ENCODE measurements at regions not wholly inside any gene's neighbourhood (a gene's known extent, or its start where the extent isn't known, plus 50 kb on each side); places are given as distances from the start of the nearest gene placed in this dataset.
"Not testable (repeated sequence)": the region's sequence is repeated elsewhere in the genome, so short reads cannot be mapped to it uniquely, and the experiment has no call there.

GRCh38 chr1:83435336-83435735 lies 563.6 kb downstream of the TTLL7 start:
- WGBS, 2 donors (ENCODE audit: extremely low coverage in 2 of 2, insufficient read length in 2 of 2, insufficient replicate concordance in 1 of 2) = no CpG with 5 or more reads among the region's 2 CpGs
- not testable (repeated sequence) for H3K23ac ChIP-seq (ENCODE audit: low read depth, low read length, poor library complexity); H2BK120ac ChIP-seq (ENCODE audit: low read depth, low read length); H3K18ac ChIP-seq (ENCODE audit: low read length); H2AFZ ChIP-seq (ENCODE audit: low read length); H3K4me2 ChIP-seq (ENCODE audit: insufficient read depth, low read length, poor library complexity, severe bottlenecking); H3K4ac ChIP-seq (ENCODE audit: low read length); H3K4me1 ChIP-seq (ENCODE audit: control insufficient read depth in 2 of 2, insufficient read depth in 1 of 2, low read depth in 1 of 2, low read length in 2 of 2); H2BK15ac ChIP-seq (ENCODE audit: low read length); H3K9ac ChIP-seq (ENCODE audit: low read depth, low read length, poor library complexity); H2AK5ac ChIP-seq (ENCODE audit: low read depth, low read length); H4K8ac ChIP-seq (ENCODE audit: low read depth, low read length); H3K36me3 ChIP-seq (replicated peaks in 1 of 2; ENCODE audit: control insufficient read depth in 2 of 2, insufficient read depth in 2 of 2, low read length in 2 of 2); H3K79me1 ChIP-seq (ENCODE audit: low read depth, low read length); H3K9me3 ChIP-seq (replicated peaks in 1 of 2; ENCODE audit: control insufficient read depth in 2 of 2, insufficient read depth in 1 of 2, low read depth in 1 of 2, low read length in 2 of 2); H3K14ac ChIP-seq (ENCODE audit: low read length); H4K91ac ChIP-seq (ENCODE audit: low read depth, low read length, poor library complexity); H3K27me3 ChIP-seq (ENCODE audit: control insufficient read depth in 3 of 3, insufficient read depth in 3 of 3, low read depth in 1 of 3, low read length in 3 of 3); H3K4me3 ChIP-seq (ENCODE audit: low read length in 2 of 2); H2BK12ac ChIP-seq (ENCODE audit: low read length); H2BK5ac ChIP-seq (ENCODE audit: low read length); DNase-seq (ENCODE audit: low spot score); H3K27ac ChIP-seq (replicated peaks; ENCODE audit: low read length)

- not testable (repeated sequence) for H3K9me3 ChIP-seq (replicated peaks in 1 of 2; ENCODE audit: control insufficient read depth in 2 of 2, insufficient read depth in 1 of 2, low read depth in 1 of 2, low read length in 2 of 2); H3K4me3 ChIP-seq (ENCODE audit: low read length in 2 of 2); H3K4me1 ChIP-seq (ENCODE audit: control insufficient read depth in 2 of 2, insufficient read depth in 1 of 2, low read depth in 1 of 2, low read length in 2 of 2); H3K23ac ChIP-seq (ENCODE audit: low read depth, low read length, poor library complexity); H3K14ac ChIP-seq (ENCODE audit: low read length); H3K79me1 ChIP-seq (ENCODE audit: low read depth, low read length); H3K4me2 ChIP-seq (ENCODE audit: insufficient read depth, low read length, poor library complexity, severe bottlenecking); H2BK15ac ChIP-seq (ENCODE audit: low read length); H3K9ac ChIP-seq (ENCODE audit: low read depth, low read length, poor library complexity); DNase-seq (ENCODE audit: low spot score); H4K91ac ChIP-seq (ENCODE audit: low read depth, low read length, poor library complexity); H3K36me3 ChIP-seq (replicated peaks in 1 of 2; ENCODE audit: control insufficient read depth in 2 of 2, insufficient read depth in 2 of 2, low read length in 2 of 2); H4K8ac ChIP-seq (ENCODE audit: low read depth, low read length); H3K18ac ChIP-seq (ENCODE audit: low read length); H2BK12ac ChIP-seq (ENCODE audit: low read length); H3K27ac ChIP-seq (replicated peaks; ENCODE audit: low read length); H2BK5ac ChIP-seq (ENCODE audit: low read length); H2AFZ ChIP-seq (ENCODE audit: low read length); H2BK120ac ChIP-seq (ENCODE audit: low read depth, low read length); H3K27me3 ChIP-seq (ENCODE audit: control insufficient read depth in 3 of 3, insufficient read depth in 3 of 3, low read depth in 1 of 3, low read length in 3 of 3); H2AK5ac ChIP-seq (ENCODE audit: low read depth, low read length); H3K4ac ChIP-seq (ENCODE audit: low read length)
- WGBS, 2 donors (ENCODE audit: extremely low coverage in 2 of 2, insufficient read length in 2 of 2, insufficient replicate concordance in 1 of 2) = no CpG with 5 or more reads among the region's 2 CpGs
Measured at GRCh38 chr1:83427566-83427965, 571.4 kb downstream of the TTLL7 start.

GRCh38 chr1:83423382-83423781 lies 575.5 kb downstream of the TTLL7 start:
- H2BK120ac ChIP-seq (ENCODE audit: low read depth, low read length); H3K4me1 ChIP-seq (ENCODE audit: control insufficient read depth in 2 of 2, insufficient read depth in 1 of 2, low read depth in 1 of 2, low read length in 2 of 2); H3K18ac ChIP-seq (ENCODE audit: low read length); H3K79me1 ChIP-seq (ENCODE audit: low read depth, low read length); H3K27me3 ChIP-seq (ENCODE audit: control insufficient read depth in 3 of 3, insufficient read depth in 3 of 3, low read depth in 1 of 3, low read length in 3 of 3); H3K23ac ChIP-seq (ENCODE audit: low read depth, low read length, poor library complexity); DNase-seq (ENCODE audit: low spot score); H3K9me3 ChIP-seq (replicated peaks in 1 of 2; ENCODE audit: control insufficient read depth in 2 of 2, insufficient read depth in 1 of 2, low read depth in 1 of 2, low read length in 2 of 2); H3K4me2 ChIP-seq (ENCODE audit: insufficient read depth, low read length, poor library complexity, severe bottlenecking); H2AFZ ChIP-seq (ENCODE audit: low read length); H3K14ac ChIP-seq (ENCODE audit: low read length); H2AK5ac ChIP-seq (ENCODE audit: low read depth, low read length); H2BK5ac ChIP-seq (ENCODE audit: low read length); H4K91ac ChIP-seq (ENCODE audit: low read depth, low read length, poor library complexity); H3K4me3 ChIP-seq (ENCODE audit: low read length in 2 of 2); H2BK12ac ChIP-seq (ENCODE audit: low read length); H3K9ac ChIP-seq (ENCODE audit: low read depth, low read length, poor library complexity); H3K36me3 ChIP-seq (replicated peaks in 1 of 2; ENCODE audit: control insufficient read depth in 2 of 2, insufficient read depth in 2 of 2, low read length in 2 of 2); H3K4ac ChIP-seq (ENCODE audit: low read length); H3K27ac ChIP-seq (replicated peaks; ENCODE audit: low read length); H4K8ac ChIP-seq (ENCODE audit: low read depth, low read length); H2BK15ac ChIP-seq (ENCODE audit: low read length): not testable (repeated sequence)
- no CpG with 5 or more reads among the region's 6 CpGs for WGBS, 2 donors (ENCODE audit: extremely low coverage in 2 of 2, insufficient read length in 2 of 2, insufficient replicate concordance in 1 of 2)

- H3K4ac ChIP-seq (ENCODE audit: low read length) = no peak overlapping the region
- peaks cover 0 to 3% of the 10 kb centered on the region in 2 donors for H3K4me1 ChIP-seq (ENCODE audit: control insufficient read depth in 2 of 2, insufficient read depth in 1 of 2, low read depth in 1 of 2, low read length in 2 of 2)
- H2BK15ac ChIP-seq (ENCODE audit: low read length) = no peak overlapping the region
- H4K8ac ChIP-seq (ENCODE audit: low read depth, low read length) = no peak overlapping the region
- H3K9me3 ChIP-seq (replicated peaks in 1 of 2; ENCODE audit: control insufficient read depth in 2 of 2, insufficient read depth in 1 of 2, low read depth in 1 of 2, low read length in 2 of 2) = no peaks in the 10 kb centered on the region
- H3K36me3 ChIP-seq (replicated peaks in 1 of 2; ENCODE audit: control insufficient read depth in 2 of 2, insufficient read depth in 2 of 2, low read length in 2 of 2) = no peaks in the 10 kb centered on the region
- H3K4me2 ChIP-seq (ENCODE audit: insufficient read depth, low read length, poor library complexity, severe bottlenecking) = no peak overlapping the region
- no peak overlapping the region for H3K9ac ChIP-seq (ENCODE audit: low read depth, low read length, poor library complexity)
- no peak overlapping the region for H2BK120ac ChIP-seq (ENCODE audit: low read depth, low read length)
- no peak overlapping the region for H3K18ac ChIP-seq (ENCODE audit: low read length)
- H3K79me1 ChIP-seq (ENCODE audit: low read depth, low read length) = no peaks in the 10 kb centered on the region
- no peak overlapping the region for H4K91ac ChIP-seq (ENCODE audit: low read depth, low read length, poor library complexity)
- no peak overlapping the region for H2BK5ac ChIP-seq (ENCODE audit: low read length)
- H3K23ac ChIP-seq (ENCODE audit: low read depth, low read length, poor library complexity) = no peak overlapping the region
- H3K14ac ChIP-seq (ENCODE audit: low read length) = no peak overlapping the region
- H3K4me3 ChIP-seq (ENCODE audit: low read length in 2 of 2) = no peak overlapping the region
- no peak overlapping the region for H3K27ac ChIP-seq (replicated peaks; ENCODE audit: low read length)
- H2AFZ ChIP-seq (ENCODE audit: low read length) = no peak overlapping the region
- DNase-seq (ENCODE audit: low spot score) = no peak
- H3K27me3 ChIP-seq (ENCODE audit: control insufficient read depth in 3 of 3, insufficient read depth in 3 of 3, low read depth in 1 of 3, low read length in 3 of 3) = no peaks in the 10 kb centered on the region
- no CpG with 5 or more reads among the region's 1 CpG for WGBS, 2 donors (ENCODE audit: extremely low coverage in 2 of 2, insufficient read length in 2 of 2, insufficient replicate concordance in 1 of 2)
- H2AK5ac ChIP-seq (ENCODE audit: low read depth, low read length) = no peak overlapping the region
- no peak overlapping the region for H2BK12ac ChIP-seq (ENCODE audit: low read length)
Measured at GRCh38 chr1:83418558-83418957, 580.4 kb downstream of the TTLL7 start.
